Activated B cell treated with CpG ODN at 0.5 μM for 24 hours (primary cell): ENCODE measurements at regions not wholly inside any gene's neighbourhood (a gene's known extent, or its start where the extent isn't known, plus 50 kb on each side); places are given as distances from the start of the nearest gene placed in this dataset.

Source experiments
- ATAC-seq: fragments of 200-7000 bp; cut with Tn5 transposase; one replicate; pipeline ENCODE4 v1.10.0; 2021; ENCODE audit warnings: low read depth, mild to moderate bottlenecking, moderate library complexity
- CTCF ChIA-PET: fragments of 350-600 bp; sonication (Branson Sonifier 250); formaldehyde crosslinking; loops from one replicate; lab custom pipeline; 2021; ENCODE audit warnings: antibody characterized with exemption; lab: Charles Lee
- POLR2A ChIA-PET: fragments of 350-600 bp; sonication (Branson Sonifier 250); formaldehyde crosslinking; loops from one replicate; lab custom pipeline; 2021; ENCODE audit warnings: antibody characterized with exemption; lab: Charles Lee
- DNase-seq: peaks from one replicate; pipeline ENCODE4 v3.0.0; 2022
- H3K27ac Mint-ChIP-seq: one replicate; pipeline ENCODE4 v1.8.0; 2020; ENCODE audit warnings: mixed read lengths
- H3K27me3 Mint-ChIP-seq: one replicate; pipeline ENCODE4 v1.8.0; 2021; ENCODE audit warnings: mixed read lengths
- H3K36me3 Mint-ChIP-seq: one replicate; pipeline ENCODE4 v1.8.0; 2021; ENCODE audit warnings: low read depth, mixed read lengths
- H3K4me1 Mint-ChIP-seq: one replicate; pipeline ENCODE4 v1.8.0; 2021; ENCODE audit warnings: mixed read lengths
- H3K4me3 Mint-ChIP-seq: one replicate; pipeline ENCODE4 v1.8.0; 2020; ENCODE audit warnings: mild to moderate bottlenecking, mixed read lengths
- H3K9me3 Mint-ChIP-seq: one replicate; pipeline ENCODE4 v1.8.0; 2020; ENCODE audit warnings: mixed read lengths
- CTCF ChIP-seq: fragments of 200-600 bp; IDR thresholded peaks from one replicate; pipeline ENCODE4 v1.8.0; 2022; ENCODE audit warnings: antibody characterized with exemption, mild to moderate bottlenecking
- intact Hi-C: fragments of 100-400 bp; cut with micrococcal nuclease; formaldehyde crosslinking; loops from one replicate; pipeline ENCODE4 v1.15.1; 2024

DNA sequence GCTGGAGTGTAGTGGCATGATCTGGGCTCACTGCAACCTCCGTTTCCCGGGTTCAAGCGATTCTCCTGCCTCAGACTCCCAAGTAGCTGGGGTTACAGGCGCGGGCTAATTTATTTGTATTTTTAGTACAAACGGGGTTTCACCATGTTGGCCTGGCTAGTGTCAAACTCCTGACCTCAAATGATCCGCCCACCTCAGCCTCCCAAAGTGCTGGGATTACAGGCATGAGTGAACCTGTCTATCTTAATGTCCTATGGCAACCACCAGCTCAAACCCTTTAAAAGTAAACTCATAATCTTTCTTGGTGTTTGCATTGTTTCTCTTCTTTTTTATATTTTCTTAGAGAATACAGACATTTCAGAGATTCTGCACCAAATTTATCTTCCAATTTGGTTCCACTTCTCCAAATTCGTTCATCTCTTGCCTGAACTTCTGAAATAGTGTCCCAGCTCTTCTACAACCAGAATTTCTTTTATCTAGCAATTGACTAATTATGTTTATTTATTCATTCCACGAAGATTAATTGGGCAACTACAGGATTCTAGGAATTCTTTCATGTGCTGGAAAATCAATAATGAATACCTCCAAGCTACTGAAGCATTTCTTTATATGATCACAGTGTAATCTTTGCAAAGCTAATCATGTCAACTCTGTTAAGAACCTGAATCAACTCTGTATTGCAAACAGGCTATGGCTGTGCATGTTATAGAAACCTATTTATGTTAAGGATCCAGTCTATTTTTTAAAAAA, 60.0 kb upstream of the TYRP1 start:
- Mint-ChIP-seq H3K27me3 (no peaks in the 10 kb centered on the region), H3K4me3 (no peak overlapping the region), H3K27ac (no peak overlapping the region), H3K4me1 (no peaks in the 10 kb centered on the region), H3K36me3 (no peaks in the 10 kb centered on the region), H3K9me3 (no peaks in the 10 kb centered on the region)
- ATAC-seq (no peak), DNase-seq (no peak)
- CTCF ChIA-PET = no interaction called here
- POLR2A ChIA-PET = no interaction called here
- intact Hi-C loops = no loop called here
- TF ChIP-seq CTCF = no peak

GRCh38 chr9:12640016-12640587, 53.1 kb upstream of the TYRP1 start:
- Mint-ChIP-seq H3K27ac (no peak overlapping the region), H3K27me3 (no peaks in the 10 kb centered on the region), H3K4me1 (no peaks in the 10 kb centered on the region), H3K9me3 (no peaks in the 10 kb centered on the region), H3K4me3 (no peak overlapping the region), H3K36me3 (no peaks in the 10 kb centered on the region)
- no peak for TF ChIP-seq CTCF
- ATAC-seq (no peak), DNase-seq (no peak)
- intact Hi-C loops = no loop called here
- ChIA-PET CTCF (no interaction called here), POLR2A (no interaction called here)

GRCh38 chr9:12640866-12641636, 52.1 kb upstream of the TYRP1 start:
- Mint-ChIP-seq H3K9me3 (no peaks in the 10 kb centered on the region), H3K27ac (no peak overlapping the region)
- POLR2A ChIA-PET = no interaction called here

More at GRCh38 chr9:12640866-12641636, 52.1 kb upstream of the TYRP1 start:
- CTCF ChIA-PET = no interaction called here
- ATAC-seq (no peak), DNase-seq (no peak)
- no peaks in the 10 kb centered on the region for H3K4me1 Mint-ChIP-seq
- no peak overlapping the region for H3K4me3 Mint-ChIP-seq
- no peaks in the 10 kb centered on the region for H3K27me3 Mint-ChIP-seq
- TF ChIP-seq CTCF = no peak
- intact Hi-C loops = no loop called here
- no peaks in the 10 kb centered on the region for H3K36me3 Mint-ChIP-seq
